ENCODE measurements at regions not wholly inside any gene's neighbourhood (a gene's known extent, or its start where the extent isn't known, plus 50 kb on each side); places are given as distances from the start of the nearest gene placed in this dataset.

- TF ChIP-seq ZNF76 (tag by site-specific recombination; IDR thresholded peaks at IDR 0.05; ENCODE audit: borderline replicate concordance, low read depth), result no peak
- TF ChIP-seq CTCF (tag by site-specific recombination; IDR thresholded peaks at IDR 0.05), result no peak
- TF ChIP-seq ZNF580 (tag by site-specific recombination; IDR thresholded peaks at IDR 0.05), result no peak
- no peak for TF ChIP-seq ZNF843 (tag by site-specific recombination; IDR thresholded peaks at IDR 0.05)
These were observed 1849.3 kb upstream of the DEFB115 start for GRCh38 chr20:29408034-29408695.
